WERI-Rb-1 (cell line): ENCODE measurements at regions not wholly inside any gene's neighbourhood (a gene's known extent, or its start where the extent isn't known, plus 50 kb on each side); places are given as distances from the start of the nearest gene placed in this dataset.

ENCODE experiments used
- DNase-seq: peaks from one replicate; pipeline ENCODE4 v3.0.0-alpha.2; 2020
- H3K27ac ChIP-seq: fragments of 250-450 bp; sonication (Bioruptor Pico); 2 replicates; pipeline ENCODE4 v1.5.1; 2020; ENCODE audit warnings: mild to moderate bottlenecking, moderate library complexity
- H3K27me3 ChIP-seq: fragments of 250-450 bp; sonication (Bioruptor Pico); 2 replicates; pipeline ENCODE4 v1.5.1; 2021; ENCODE audit warnings: mild to moderate bottlenecking, low read depth, moderate library complexity; ENCODE audit not compliant: insufficient read depth, severe bottlenecking
- H3K36me3 ChIP-seq: fragments of 250-450 bp; sonication (Bioruptor Pico); 2 replicates; pipeline ENCODE4 v1.5.1; 2020; ENCODE audit warnings: mild to moderate bottlenecking, moderate library complexity
- H3K4me3 ChIP-seq: 2 replicates; pipeline ENCODE4 v1.5.1; 2011; ENCODE audit warnings: low read depth, mild to moderate bottlenecking, control low read depth, low read length
- H3K9me3 ChIP-seq: fragments of 250-450 bp; sonication (Bioruptor Pico); 2 replicates; pipeline ENCODE4 v1.5.1; 2021; ENCODE audit warnings: mild to moderate bottlenecking, moderate library complexity; ENCODE audit not compliant: severe bottlenecking
- CTCF ChIP-seq: IDR thresholded peaks from 2 replicates; pipeline ENCODE4 v1.5.1; 2011; ENCODE audit warnings: low read depth, mild to moderate bottlenecking, control low read depth, inconsistent platforms, low read length

DNA sequence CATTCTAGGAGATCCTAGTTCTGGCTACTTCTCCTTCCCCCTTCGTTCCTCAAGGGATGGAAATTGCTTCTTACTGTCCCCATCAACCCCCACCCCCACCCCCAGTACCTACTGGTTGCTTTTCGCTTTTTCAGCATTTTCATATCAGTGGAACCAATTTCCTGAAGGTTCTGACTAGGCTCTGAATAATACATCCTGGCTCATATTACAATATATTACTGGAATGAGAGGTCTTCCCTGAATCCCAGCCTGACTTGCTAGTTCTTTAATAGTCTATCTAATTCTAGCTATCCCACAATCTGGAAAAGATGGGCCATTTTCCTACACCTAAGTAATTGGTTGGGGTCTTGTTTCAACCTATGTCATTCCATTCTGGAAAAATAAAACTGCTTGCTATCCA is 207.4 kb downstream of the COG6 start:
- H3K9me3 ChIP-seq: no peaks in the 10 kb centered on the region
- H3K27ac ChIP-seq: no peak overlapping the region
- no peak overlapping the region for H3K4me3 ChIP-seq
- TF ChIP-seq CTCF: no peak
- H3K27me3 ChIP-seq: no peaks in the 10 kb centered on the region
- DNase-seq: no peak
- no peaks in the 10 kb centered on the region for H3K36me3 ChIP-seq

- no peak overlapping the region for H3K4me3 ChIP-seq
- no peaks in the 10 kb centered on the region for H3K27me3 ChIP-seq
- no peaks in the 10 kb centered on the region for H3K9me3 ChIP-seq
- no peak for TF ChIP-seq CTCF
- no peak for DNase-seq
- H3K27ac ChIP-seq: no peak overlapping the region
- no peaks in the 10 kb centered on the region for H3K36me3 ChIP-seq
Observed at GRCh38 chr13:39864221-39864620, 208.8 kb downstream of the COG6 start.

DNA sequence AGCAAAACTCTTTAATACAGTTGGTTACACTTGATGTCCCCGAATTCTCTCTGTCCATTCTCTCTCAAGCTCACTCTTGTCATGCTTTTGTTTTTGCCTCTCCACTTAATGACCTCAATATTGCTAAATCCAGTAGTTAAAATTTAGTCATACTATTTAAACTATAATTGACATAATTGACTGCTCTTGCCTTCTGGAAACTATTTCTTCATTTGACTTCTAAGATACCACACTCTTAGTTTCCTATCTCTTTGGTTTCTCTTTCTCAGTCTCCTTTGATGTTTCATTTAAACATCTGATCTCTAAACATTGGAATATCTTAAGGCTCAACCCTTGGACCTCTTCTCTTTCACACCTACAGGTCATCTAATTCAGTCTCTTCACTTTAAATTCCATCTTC is 211.3 kb downstream of the COG6 start:
- no peak for TF ChIP-seq CTCF
- Histone ChIP-seq H3K27ac (no peak overlapping the region), H3K9me3 (no peaks in the 10 kb centered on the region), H3K36me3 (no peaks in the 10 kb centered on the region), H3K27me3 (no peaks in the 10 kb centered on the region), H3K4me3 (no peak overlapping the region)
- no peak for DNase-seq

DNA sequence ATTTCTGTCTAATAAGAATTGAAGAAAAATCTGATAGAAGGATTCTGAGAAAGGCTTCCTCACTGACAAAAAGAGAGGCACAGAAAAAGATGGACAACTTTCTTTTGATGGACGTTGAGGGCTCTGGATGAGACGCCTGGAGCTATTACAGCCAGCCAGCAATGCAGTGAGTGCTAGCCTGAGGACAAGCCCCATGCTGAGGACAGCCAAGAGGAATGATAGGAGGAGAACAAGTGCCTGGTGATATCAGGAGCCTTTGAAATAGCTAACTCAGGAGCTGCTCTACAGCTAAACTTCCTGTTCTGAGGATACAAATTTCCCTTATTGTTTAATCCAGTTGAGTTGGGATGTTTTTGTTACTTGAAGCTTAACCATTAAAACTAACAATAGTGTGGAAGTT is 212.3 kb downstream of the COG6 start:
- no peak overlapping the region for H3K4me3 ChIP-seq
- no peak for TF ChIP-seq CTCF
- no peaks in the 10 kb centered on the region for H3K27me3 ChIP-seq
- no peak for DNase-seq
- no peaks in the 10 kb centered on the region for H3K9me3 ChIP-seq
- no peaks in the 10 kb centered on the region for H3K36me3 ChIP-seq
- H3K27ac ChIP-seq: no peak overlapping the region

GRCh38 chr13:39870197-39870747 is 214.8 kb downstream of the COG6 start:
- no peak overlapping the region for H3K4me3 ChIP-seq
- no peaks in the 10 kb centered on the region for H3K27me3 ChIP-seq
- no peaks in the 10 kb centered on the region for H3K36me3 ChIP-seq
- no peak for TF ChIP-seq CTCF
- H3K9me3 ChIP-seq: no peaks in the 10 kb centered on the region
- H3K27ac ChIP-seq: no peak overlapping the region
- DNase-seq: no peak

GRCh38 chr13:39874331-39875053 is 219.0 kb downstream of the COG6 start:
- Histone ChIP-seq H3K4me3 (no peak overlapping the region), H3K9me3 (no peaks in the 10 kb centered on the region), H3K36me3 (no peaks in the 10 kb centered on the region), H3K27me3 (no peaks in the 10 kb centered on the region), H3K27ac (no peak overlapping the region)
- TF ChIP-seq CTCF: no peak
- no peak for DNase-seq
